GM12878 (cell line): ENCODE measurements at regions not wholly inside any gene's neighbourhood (a gene's known extent, or its start where the extent isn't known, plus 50 kb on each side); places are given as distances from the start of the nearest gene placed in this dataset.

Experiments used
- HDGF ChIP-seq: fragments of 450-650 bp; IDR thresholded peaks from 2 replicates; pipeline ENCODE4 v1.6.1; 2016; ENCODE audit warnings: antibody characterized with exemption
- MAX ChIP-seq: IDR thresholded peaks from 2 replicates; pipeline ENCODE4 v1.6.1; 2012; ENCODE audit warnings: low read depth, low read length, improper control_type of control experiment
- POLR2A ChIP-seq: IDR thresholded peaks from 2 replicates; pipeline ENCODE4 v1.6.1; 2011; ENCODE audit warnings: low read depth, mild to moderate bottlenecking, low read length
- POLR2AphosphoS5 ChIP-seq: IDR thresholded peaks from 2 replicates; pipeline ENCODE4 v1.6.1; 2011; ENCODE audit warnings: mild to moderate bottlenecking, low read length, inconsistent platforms
- SRF ChIP-seq, 2 experiments: IDR thresholded peaks; 2 replicates each; pipeline ENCODE4 v1.6.1; 2011; ENCODE audit warnings: low read depth in 2 of 2, low read length in 2 of 2, mild to moderate bottlenecking in 1 of 2, moderate library complexity in 1 of 2
- STAT3 ChIP-seq: IDR thresholded peaks from 2 replicates; pipeline ENCODE4 v1.6.1; 2011; ENCODE audit warnings: low read depth, low read length, improper control_type of control experiment
- TF ChIP-seq, protein P1 (sequence below), 3 experiments: IDR thresholded peaks in 2 of 3; conservative IDR thresholded peaks in 1 of 3; 2 replicates each; pipeline ENCODE4 v1.5.1; 2011; ENCODE audit warnings: low read depth in 3 of 3, low read length in 3 of 3, mild to moderate bottlenecking in 3 of 3, control low read depth in 2 of 3, moderate library complexity in 2 of 3, inconsistent platforms in 1 of 3, mixed read lengths in 1 of 3; ENCODE audit not compliant: control insufficient read depth in 2 of 3, insufficient read depth in 1 of 3; ENCODE audit errors: extremely low read depth in 1 of 3

DNA sequence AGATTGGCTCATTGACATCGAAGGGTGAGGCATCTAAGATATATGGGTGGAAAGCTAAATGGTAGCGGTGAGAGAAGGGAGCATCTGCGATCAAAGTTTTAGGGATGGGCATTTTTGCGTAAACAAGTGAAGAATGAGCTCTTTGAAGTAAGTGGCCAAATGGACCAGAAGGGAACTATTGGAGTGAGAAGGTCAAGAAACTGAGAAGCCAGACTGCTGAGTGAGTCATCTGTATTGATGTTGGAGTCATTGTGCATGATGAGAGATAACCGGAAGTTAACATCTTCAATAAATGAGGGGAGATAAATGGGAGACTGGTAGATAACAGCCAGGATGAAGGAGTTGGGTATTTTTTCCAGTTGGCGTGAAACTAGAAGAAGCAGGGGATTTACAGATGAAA, 271.9 kb upstream of the PDE3A start:
- TF ChIP-seq MAX (no peak), HDGF (no peak), POLR2AphosphoS5 (no peak), STAT3 (no peak), SRF (IDR thresholded peaks at IDR 0.05; ENCODE audit: low read depth in 2 of 2, low read length in 2 of 2) (no peak), POLR2A (no peak)
- TF ChIP-seq, protein P1, sequence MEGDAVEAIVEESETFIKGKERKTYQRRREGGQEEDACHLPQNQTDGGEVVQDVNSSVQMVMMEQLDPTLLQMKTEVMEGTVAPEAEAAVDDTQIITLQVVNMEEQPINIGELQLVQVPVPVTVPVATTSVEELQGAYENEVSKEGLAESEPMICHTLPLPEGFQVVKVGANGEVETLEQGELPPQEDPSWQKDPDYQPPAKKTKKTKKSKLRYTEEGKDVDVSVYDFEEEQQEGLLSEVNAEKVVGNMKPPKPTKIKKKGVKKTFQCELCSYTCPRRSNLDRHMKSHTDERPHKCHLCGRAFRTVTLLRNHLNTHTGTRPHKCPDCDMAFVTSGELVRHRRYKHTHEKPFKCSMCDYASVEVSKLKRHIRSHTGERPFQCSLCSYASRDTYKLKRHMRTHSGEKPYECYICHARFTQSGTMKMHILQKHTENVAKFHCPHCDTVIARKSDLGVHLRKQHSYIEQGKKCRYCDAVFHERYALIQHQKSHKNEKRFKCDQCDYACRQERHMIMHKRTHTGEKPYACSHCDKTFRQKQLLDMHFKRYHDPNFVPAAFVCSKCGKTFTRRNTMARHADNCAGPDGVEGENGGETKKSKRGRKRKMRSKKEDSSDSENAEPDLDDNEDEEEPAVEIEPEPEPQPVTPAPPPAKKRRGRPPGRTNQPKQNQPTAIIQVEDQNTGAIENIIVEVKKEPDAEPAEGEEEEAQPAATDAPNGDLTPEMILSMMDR (IDR thresholded peaks at IDR 0.05 in 2 of 3, conservative IDR thresholded peaks at IDR 0.05 in 1 of 3; ENCODE audit: control insufficient read depth in 2 of 3, extremely low read depth in 1 of 3, insufficient read depth in 1 of 3, low read depth in 3 of 3, low read length in 3 of 3), result no peak
